ENCODE measurements at regions not wholly inside any gene's neighbourhood (a gene's known extent, or its start where the extent isn't known, plus 50 kb on each side); places are given as distances from the start of the nearest gene placed in this dataset.

DNA sequence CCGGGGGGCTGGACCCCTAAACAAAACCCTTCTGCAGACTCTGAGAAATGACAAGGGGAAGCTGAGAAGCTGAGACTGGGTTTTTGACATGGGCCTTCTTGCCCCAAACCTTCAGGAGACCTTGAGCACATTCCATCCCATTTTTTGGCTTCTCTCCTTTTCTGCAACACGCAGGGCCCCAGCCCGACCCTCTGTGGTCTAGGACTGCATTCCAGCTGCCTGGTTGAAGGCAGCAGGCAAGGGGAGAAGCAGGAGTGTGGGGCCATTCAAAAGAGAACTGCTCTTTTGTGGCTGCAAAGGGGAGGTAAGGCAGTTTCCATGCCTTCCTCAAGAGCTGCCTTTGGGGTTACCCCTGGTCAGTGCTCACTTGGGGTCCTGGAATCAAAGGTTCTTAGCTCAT is 263.0 kb downstream of the TLE3 start:
- TF ChIP-seq, protein P1, sequence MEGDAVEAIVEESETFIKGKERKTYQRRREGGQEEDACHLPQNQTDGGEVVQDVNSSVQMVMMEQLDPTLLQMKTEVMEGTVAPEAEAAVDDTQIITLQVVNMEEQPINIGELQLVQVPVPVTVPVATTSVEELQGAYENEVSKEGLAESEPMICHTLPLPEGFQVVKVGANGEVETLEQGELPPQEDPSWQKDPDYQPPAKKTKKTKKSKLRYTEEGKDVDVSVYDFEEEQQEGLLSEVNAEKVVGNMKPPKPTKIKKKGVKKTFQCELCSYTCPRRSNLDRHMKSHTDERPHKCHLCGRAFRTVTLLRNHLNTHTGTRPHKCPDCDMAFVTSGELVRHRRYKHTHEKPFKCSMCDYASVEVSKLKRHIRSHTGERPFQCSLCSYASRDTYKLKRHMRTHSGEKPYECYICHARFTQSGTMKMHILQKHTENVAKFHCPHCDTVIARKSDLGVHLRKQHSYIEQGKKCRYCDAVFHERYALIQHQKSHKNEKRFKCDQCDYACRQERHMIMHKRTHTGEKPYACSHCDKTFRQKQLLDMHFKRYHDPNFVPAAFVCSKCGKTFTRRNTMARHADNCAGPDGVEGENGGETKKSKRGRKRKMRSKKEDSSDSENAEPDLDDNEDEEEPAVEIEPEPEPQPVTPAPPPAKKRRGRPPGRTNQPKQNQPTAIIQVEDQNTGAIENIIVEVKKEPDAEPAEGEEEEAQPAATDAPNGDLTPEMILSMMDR (IDR thresholded peaks at IDR 0.05) = no peak
- TF ChIP-seq POLR2A (IDR thresholded peaks at IDR 0.05) (no peak), POLR2AphosphoS5 (IDR thresholded peaks at IDR 0.05) (no peak)

Data from prostate gland (tissue), 2 donors.